OCI-LY1 (cell line): ENCODE measurements at regions not wholly inside any gene's neighbourhood (a gene's known extent, or its start where the extent isn't known, plus 50 kb on each side); places are given as distances from the start of the nearest gene placed in this dataset.
"Not testable (repeated sequence)": the region's sequence is repeated elsewhere in the genome, so short reads cannot be mapped to it uniquely, and the experiment has no call there.

ENCODE experiments used
- H2AFZ ChIP-seq: fragments of 200-600 bp; sonication (generic), shearing (Covaris generic); 2 replicates; pipeline ENCODE4 v1.6.0; 2014; ENCODE audit warnings: antibody characterized with exemption, mild to moderate bottlenecking, low read length
- H3F3A ChIP-seq: fragments of 200-600 bp; sonication (generic), shearing (Covaris generic); 2 replicates; pipeline ENCODE4 v1.6.0; 2014; ENCODE audit warnings: mild to moderate bottlenecking, antibody characterized with exemption, low read length, moderate library complexity; ENCODE audit not compliant: insufficient read depth
- H3K27ac ChIP-seq: fragments of 200-600 bp; sonication (generic); 2 replicates; pipeline ENCODE4 v1.5.1; 2014; ENCODE audit warnings: low read length, mixed run types, mild to moderate bottlenecking, low read depth; ENCODE audit not compliant: poor library complexity, severe bottlenecking
- H3K27me3 ChIP-seq: fragments of 200-600 bp; sonication (generic); 2 replicates; pipeline ENCODE4 v1.6.0; 2014; ENCODE audit warnings: antibody characterized with exemption, mild to moderate bottlenecking, low read length, moderate library complexity; ENCODE audit not compliant: insufficient read depth
- H3K36me3 ChIP-seq: fragments of 200-600 bp; sonication (generic); 2 replicates; pipeline ENCODE4 v1.6.1; 2014; ENCODE audit warnings: mild to moderate bottlenecking, antibody characterized with exemption, low read length, moderate library complexity, mixed read lengths; ENCODE audit not compliant: insufficient read depth
- H3K4me1 ChIP-seq: fragments of 200-600 bp; sonication (generic); 2 replicates; pipeline ENCODE4 v1.5.1; 2014; ENCODE audit warnings: mild to moderate bottlenecking, low read length, moderate library complexity; ENCODE audit not compliant: insufficient read depth, severe bottlenecking
- H3K4me2 ChIP-seq: fragments of 200-600 bp; sonication (generic), shearing (Covaris generic); 2 replicates; pipeline ENCODE4 v1.6.1; 2014; ENCODE audit warnings: low read length
- H3K4me3 ChIP-seq: fragments of 200-600 bp; sonication (generic); 2 replicates; pipeline ENCODE4 v1.5.1; 2014; ENCODE audit warnings: low read length, low read depth, mild to moderate bottlenecking, mixed read lengths; ENCODE audit not compliant: poor library complexity, severe bottlenecking
- H3K79me2 ChIP-seq: fragments of 200-600 bp; shearing (Covaris generic); 2 replicates; pipeline ENCODE4 v1.6.1; 2016; ENCODE audit warnings: mixed run types, low read length, mixed read lengths; ENCODE audit not compliant: insufficient read depth
- H3K9ac ChIP-seq: fragments of 200-600 bp; sonication (generic), shearing (Covaris generic); 2 replicates; pipeline ENCODE4 v1.6.1; 2014; ENCODE audit warnings: mild to moderate bottlenecking, low read length, mixed read lengths
- H3K9me2 ChIP-seq: fragments of 200-600 bp; sonication (generic), shearing (Covaris generic); 2 replicates; pipeline ENCODE4 v1.6.1; 2014; ENCODE audit warnings: low read depth, mild to moderate bottlenecking, low read length, mixed read lengths
- H3K9me3 ChIP-seq: fragments of 200-600 bp; shearing (Covaris generic); 2 replicates; pipeline ENCODE4 v1.6.1; 2014; ENCODE audit warnings: low read length, mixed read lengths
- H4K20me1 ChIP-seq: fragments of 200-600 bp; sonication (generic), shearing (Covaris generic); 2 replicates; pipeline ENCODE4 v1.6.0; 2016; ENCODE audit warnings: mild to moderate bottlenecking, low read length; ENCODE audit not compliant: insufficient read depth
- EZH2 ChIP-seq: fragments of 200-600 bp; sonication (generic), shearing (Covaris generic); IDR thresholded peaks from 2 replicates; pipeline ENCODE4 v1.8.0; 2017; ENCODE audit warnings: borderline replicate concordance, mixed run types, mild to moderate bottlenecking, antibody characterized with exemption, low read length, moderate library complexity, mixed read lengths
- TF ChIP-seq, protein P1 (sequence below): fragments of 200-600 bp; sonication (generic), shearing (Covaris generic); IDR thresholded peaks from 2 replicates; pipeline ENCODE4 v1.5.1; 2017; ENCODE audit warnings: mild to moderate bottlenecking, antibody characterized with exemption, low read length, moderate library complexity, mixed read lengths

DNA sequence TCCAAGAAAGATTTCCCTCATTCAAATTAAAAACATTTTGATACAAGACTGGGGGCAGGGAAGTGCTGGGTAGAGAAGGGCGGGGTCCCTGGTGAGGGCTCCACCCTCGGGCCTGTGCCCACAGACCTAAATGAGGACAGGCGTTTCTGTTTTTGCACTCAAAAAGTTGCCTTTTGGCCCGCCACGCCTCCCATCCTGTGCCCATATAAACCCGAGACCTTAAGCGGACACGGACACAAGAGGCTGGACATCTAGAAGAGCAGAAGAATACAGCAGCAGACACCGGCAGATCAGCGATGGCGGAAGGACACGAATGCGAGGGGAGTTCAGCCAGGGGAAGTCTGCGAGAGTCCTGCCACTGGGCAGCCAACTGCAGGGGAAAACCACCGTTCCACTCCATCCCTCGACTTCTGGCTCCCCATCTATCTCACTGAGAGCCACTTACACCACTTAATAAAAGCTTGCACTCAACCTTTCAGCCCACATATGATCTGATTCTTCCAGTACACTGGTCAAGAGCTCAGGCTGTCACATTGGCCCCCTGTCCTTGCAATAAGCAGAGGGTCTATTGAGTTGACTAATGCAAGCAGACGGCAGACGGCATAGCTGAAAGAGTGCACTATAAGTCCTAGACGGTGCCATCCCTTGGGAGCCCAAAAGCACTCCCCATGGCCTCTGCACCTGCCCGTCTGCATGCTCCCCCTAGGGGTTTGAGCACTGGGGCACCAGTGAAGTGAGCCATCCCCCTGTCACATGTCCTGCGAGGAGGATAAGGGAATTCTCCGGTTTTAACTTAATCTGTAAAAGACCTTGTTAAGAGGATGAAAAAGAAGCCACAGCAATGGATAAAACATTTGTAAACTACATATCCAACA is 181.8 kb upstream of the PRSS1 start:
- Histone ChIP-seq H3K27me3 (no peaks in the 10 kb centered on the region), H3K4me1 (no peaks in the 10 kb centered on the region), H3K27ac (no peak overlapping the region), H4K20me1 (no peaks in the 10 kb centered on the region), H3K36me3 (no peaks in the 10 kb centered on the region), H3K4me2 (no peak overlapping the region), H3K4me3 (no peak overlapping the region), H3K9me2 (no peaks in the 10 kb centered on the region), H3K9me3 (no peaks in the 10 kb centered on the region), H3F3A (no peaks in the 10 kb centered on the region), H3K79me2 (no peaks in the 10 kb centered on the region), H2AFZ (no peak overlapping the region), H3K9ac (no peak overlapping the region)
- no peak for TF ChIP-seq EZH2
- TF ChIP-seq, protein P1, sequence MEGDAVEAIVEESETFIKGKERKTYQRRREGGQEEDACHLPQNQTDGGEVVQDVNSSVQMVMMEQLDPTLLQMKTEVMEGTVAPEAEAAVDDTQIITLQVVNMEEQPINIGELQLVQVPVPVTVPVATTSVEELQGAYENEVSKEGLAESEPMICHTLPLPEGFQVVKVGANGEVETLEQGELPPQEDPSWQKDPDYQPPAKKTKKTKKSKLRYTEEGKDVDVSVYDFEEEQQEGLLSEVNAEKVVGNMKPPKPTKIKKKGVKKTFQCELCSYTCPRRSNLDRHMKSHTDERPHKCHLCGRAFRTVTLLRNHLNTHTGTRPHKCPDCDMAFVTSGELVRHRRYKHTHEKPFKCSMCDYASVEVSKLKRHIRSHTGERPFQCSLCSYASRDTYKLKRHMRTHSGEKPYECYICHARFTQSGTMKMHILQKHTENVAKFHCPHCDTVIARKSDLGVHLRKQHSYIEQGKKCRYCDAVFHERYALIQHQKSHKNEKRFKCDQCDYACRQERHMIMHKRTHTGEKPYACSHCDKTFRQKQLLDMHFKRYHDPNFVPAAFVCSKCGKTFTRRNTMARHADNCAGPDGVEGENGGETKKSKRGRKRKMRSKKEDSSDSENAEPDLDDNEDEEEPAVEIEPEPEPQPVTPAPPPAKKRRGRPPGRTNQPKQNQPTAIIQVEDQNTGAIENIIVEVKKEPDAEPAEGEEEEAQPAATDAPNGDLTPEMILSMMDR = no peak

DNA sequence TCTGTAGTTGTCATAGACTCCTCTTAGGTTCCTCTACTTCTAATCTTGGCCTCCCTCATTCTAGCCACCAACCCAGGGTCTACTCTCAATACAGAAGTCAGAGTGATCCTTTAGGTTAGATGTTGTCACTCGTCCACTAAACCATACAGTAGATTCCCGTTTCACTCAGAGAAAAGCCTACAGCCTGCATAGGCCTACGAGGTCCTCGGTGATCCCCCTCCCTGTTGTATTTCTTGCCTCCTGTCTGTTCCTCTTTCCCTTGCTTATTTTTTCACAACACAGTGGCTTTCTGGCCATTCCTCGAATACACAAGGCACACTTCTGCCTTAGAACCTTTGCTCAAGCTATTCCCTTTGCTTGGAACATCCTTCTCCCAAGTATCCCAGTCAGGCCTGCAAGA is 183.0 kb upstream of the PRSS1 start:
- Histone ChIP-seq H3K27ac (no peak overlapping the region), H3K4me3 (no peak overlapping the region), H3K4me2 (no peak overlapping the region), H3K36me3 (no peaks in the 10 kb centered on the region), H4K20me1 (no peaks in the 10 kb centered on the region), H3K4me1 (no peaks in the 10 kb centered on the region), H3K79me2 (no peaks in the 10 kb centered on the region), H2AFZ (no peak overlapping the region), H3K9me2 (no peaks in the 10 kb centered on the region), H3K9ac (no peak overlapping the region), H3K27me3 (no peaks in the 10 kb centered on the region), H3F3A (no peaks in the 10 kb centered on the region), H3K9me3 (no peaks in the 10 kb centered on the region)
- TF ChIP-seq, protein P1 = no peak
- no peak for TF ChIP-seq EZH2

DNA sequence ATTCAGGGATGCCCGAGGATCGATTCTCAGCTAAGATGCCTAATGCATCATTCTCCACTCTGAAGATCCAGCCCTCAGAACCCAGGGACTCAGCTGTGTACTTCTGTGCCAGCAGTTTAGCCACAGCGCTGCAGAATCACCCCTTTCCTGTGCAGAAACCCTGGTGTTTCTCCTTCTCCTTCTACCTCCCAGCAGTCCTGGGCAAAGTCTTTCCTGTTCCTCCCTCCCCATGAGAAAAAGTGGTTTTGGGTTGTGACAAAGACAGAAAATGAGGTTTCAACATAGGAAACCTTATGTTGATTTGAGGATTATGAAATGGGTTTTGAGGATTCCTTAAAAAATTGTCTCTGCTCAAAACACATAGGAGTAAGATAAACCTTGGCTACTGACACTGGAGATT is 185.1 kb upstream of the PRSS1 start:
- H3K27ac ChIP-seq, H3F3A ChIP-seq, H3K4me1 ChIP-seq, H2AFZ ChIP-seq, H3K79me2 ChIP-seq, H4K20me1 ChIP-seq, H3K9ac ChIP-seq, H3K36me3 ChIP-seq, H3K27me3 ChIP-seq, H3K4me2 ChIP-seq, H3K9me2 ChIP-seq, H3K9me3 ChIP-seq, H3K4me3 ChIP-seq: not testable (repeated sequence)

DNA sequence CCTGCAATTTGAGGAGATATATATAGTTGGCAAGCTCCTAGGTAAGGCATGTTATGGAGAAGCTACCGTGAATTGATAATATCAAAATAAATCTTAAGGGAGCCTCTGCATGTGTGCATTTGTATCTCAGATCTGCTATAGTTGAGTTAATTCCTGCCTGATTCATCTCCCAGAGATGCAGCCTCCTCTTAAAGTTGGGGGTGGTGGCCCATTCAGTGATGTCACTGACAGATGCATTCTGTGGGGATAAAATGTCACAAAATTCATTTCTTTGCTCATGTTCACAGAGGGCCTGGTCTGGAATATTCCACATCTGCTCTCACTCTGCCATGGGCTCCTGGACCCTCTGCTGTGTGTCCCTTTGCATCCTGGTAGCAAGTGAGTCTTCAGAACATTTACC is 185.8 kb upstream of the PRSS1 start:
- Histone ChIP-seq H3K4me2 (no peak overlapping the region), H3K4me1 (no peaks in the 10 kb centered on the region), H3K9me3 (no peaks in the 10 kb centered on the region), H3K27ac (no peak overlapping the region), H2AFZ (no peak overlapping the region), H4K20me1 (no peaks in the 10 kb centered on the region), H3K36me3 (no peaks in the 10 kb centered on the region), H3K9me2 (no peaks in the 10 kb centered on the region), H3K27me3 (no peaks in the 10 kb centered on the region), H3K79me2 (no peaks in the 10 kb centered on the region), H3K4me3 (no peak overlapping the region), H3F3A (no peaks in the 10 kb centered on the region), H3K9ac (no peak overlapping the region)
- TF ChIP-seq EZH2 = no peak
- TF ChIP-seq, protein P1 = no peak
